ENCODE measurements at regions not wholly inside any gene's neighbourhood (a gene's known extent, or its start where the extent isn't known, plus 50 kb on each side); places are given as distances from the start of the nearest gene placed in this dataset.
"Not testable (repeated sequence)": the region's sequence is repeated elsewhere in the genome, so short reads cannot be mapped to it uniquely, and the experiment has no call there.

- H3K27ac ChIP-seq (ENCODE audit: low read length); H3K27me3 Mint-ChIP-seq (ENCODE audit: low read depth in 2 of 2); H3K4me3 Mint-ChIP-seq; H3K9me3 ChIP-seq (ENCODE audit: control insufficient read depth, insufficient read depth, low read length); H3K4me3 ChIP-seq (ENCODE audit: low read length); intact Hi-C loops (cut with micrococcal nuclease); H3K4me1 Mint-ChIP-seq; H3K27ac Mint-ChIP-seq; H3K27me3 ChIP-seq (ENCODE audit: control insufficient read depth, insufficient read depth, low read length); H3K9me3 Mint-ChIP-seq; DNase-seq; H3K36me3 Mint-ChIP-seq; ATAC-seq; H3K4me1 ChIP-seq (ENCODE audit: control insufficient read depth, insufficient read depth, low read length); H3K36me3 ChIP-seq (ENCODE audit: control insufficient read depth, insufficient read depth, low read length): not testable (repeated sequence)
- 63% methylated on average over 2 of the region's 9 CpGs for WGBS (ENCODE audit: insufficient coverage)
Observed at GRCh38 chr15:44817797-44818196, 81.5 kb downstream of the TRIM69 start.

- H3K4me3 Mint-ChIP-seq; H3K36me3 ChIP-seq (ENCODE audit: control insufficient read depth, insufficient read depth, low read length); intact Hi-C loops (cut with micrococcal nuclease); H3K9me3 Mint-ChIP-seq; H3K4me3 ChIP-seq (ENCODE audit: low read length); H3K27me3 Mint-ChIP-seq (ENCODE audit: low read depth in 2 of 2); H3K9me3 ChIP-seq (ENCODE audit: control insufficient read depth, insufficient read depth, low read length); ATAC-seq; H3K27ac Mint-ChIP-seq; DNase-seq; H3K27ac ChIP-seq (ENCODE audit: low read length); H3K4me1 Mint-ChIP-seq; H3K4me1 ChIP-seq (ENCODE audit: control insufficient read depth, insufficient read depth, low read length); H3K36me3 Mint-ChIP-seq; H3K27me3 ChIP-seq (ENCODE audit: control insufficient read depth, insufficient read depth, low read length): not testable (repeated sequence)
- WGBS (ENCODE audit: insufficient coverage): 92% methylated on average over 8 of the region's 9 CpGs
Observed at GRCh38 chr15:44819331-44819987, 83.1 kb downstream of the TRIM69 start.

- H3K36me3 Mint-ChIP-seq; H3K27me3 Mint-ChIP-seq (ENCODE audit: low read depth in 2 of 2); DNase-seq; H3K4me3 Mint-ChIP-seq; intact Hi-C loops (cut with micrococcal nuclease); H3K4me1 ChIP-seq (ENCODE audit: control insufficient read depth, insufficient read depth, low read length); ATAC-seq; H3K9me3 Mint-ChIP-seq; H3K4me1 Mint-ChIP-seq; H3K36me3 ChIP-seq (ENCODE audit: control insufficient read depth, insufficient read depth, low read length); H3K9me3 ChIP-seq (ENCODE audit: control insufficient read depth, insufficient read depth, low read length); H3K27me3 ChIP-seq (ENCODE audit: control insufficient read depth, insufficient read depth, low read length); H3K27ac Mint-ChIP-seq; H3K4me3 ChIP-seq (ENCODE audit: low read length); H3K27ac ChIP-seq (ENCODE audit: low read length): not testable (repeated sequence)
- WGBS (ENCODE audit: insufficient coverage): 100% methylated on average over 1 of the region's 5 CpGs
Observed at GRCh38 chr15:44820535-44820934, 84.2 kb downstream of the TRIM69 start.

GRCh38 chr15:44820967-44821366, 84.6 kb downstream of the TRIM69 start:
- H3K4me3 ChIP-seq (ENCODE audit: low read length); intact Hi-C loops (cut with micrococcal nuclease); ATAC-seq; H3K27me3 Mint-ChIP-seq (ENCODE audit: low read depth in 2 of 2); H3K9me3 ChIP-seq (ENCODE audit: control insufficient read depth, insufficient read depth, low read length); H3K27me3 ChIP-seq (ENCODE audit: control insufficient read depth, insufficient read depth, low read length); H3K4me1 ChIP-seq (ENCODE audit: control insufficient read depth, insufficient read depth, low read length); H3K4me3 Mint-ChIP-seq; H3K36me3 Mint-ChIP-seq; H3K9me3 Mint-ChIP-seq; H3K27ac Mint-ChIP-seq; H3K36me3 ChIP-seq (ENCODE audit: control insufficient read depth, insufficient read depth, low read length); DNase-seq; H3K4me1 Mint-ChIP-seq; H3K27ac ChIP-seq (ENCODE audit: low read length): not testable (repeated sequence)
- 90% methylated on average over 5 of the region's 5 CpGs for WGBS (ENCODE audit: insufficient coverage)

GRCh38 chr15:44824277-44825145, 88.2 kb downstream of the TRIM69 start:
- H3K4me3 ChIP-seq (ENCODE audit: low read length); H3K4me1 Mint-ChIP-seq; H3K9me3 Mint-ChIP-seq; H3K27me3 Mint-ChIP-seq (ENCODE audit: low read depth in 2 of 2); H3K4me1 ChIP-seq (ENCODE audit: control insufficient read depth, insufficient read depth, low read length); intact Hi-C loops (cut with micrococcal nuclease); H3K27ac Mint-ChIP-seq; H3K27me3 ChIP-seq (ENCODE audit: control insufficient read depth, insufficient read depth, low read length); H3K36me3 ChIP-seq (ENCODE audit: control insufficient read depth, insufficient read depth, low read length); H3K9me3 ChIP-seq (ENCODE audit: control insufficient read depth, insufficient read depth, low read length); H3K36me3 Mint-ChIP-seq; H3K4me3 Mint-ChIP-seq; ATAC-seq; H3K27ac ChIP-seq (ENCODE audit: low read length); DNase-seq: not testable (repeated sequence)
- WGBS (ENCODE audit: insufficient coverage): no CpG with 5 or more reads among the region's 9 CpGs

GRCh38 chr15:44826583-44826982, 90.3 kb downstream of the TRIM69 start:
- H3K4me3 Mint-ChIP-seq; H3K36me3 Mint-ChIP-seq; H3K9me3 Mint-ChIP-seq; H3K4me1 ChIP-seq (ENCODE audit: control insufficient read depth, insufficient read depth, low read length); H3K27me3 Mint-ChIP-seq (ENCODE audit: low read depth in 2 of 2); H3K4me1 Mint-ChIP-seq; H3K9me3 ChIP-seq (ENCODE audit: control insufficient read depth, insufficient read depth, low read length); H3K27me3 ChIP-seq (ENCODE audit: control insufficient read depth, insufficient read depth, low read length); H3K4me3 ChIP-seq (ENCODE audit: low read length); H3K27ac ChIP-seq (ENCODE audit: low read length); H3K36me3 ChIP-seq (ENCODE audit: control insufficient read depth, insufficient read depth, low read length); H3K27ac Mint-ChIP-seq; ATAC-seq; intact Hi-C loops (cut with micrococcal nuclease); DNase-seq: not testable (repeated sequence)
- WGBS (ENCODE audit: insufficient coverage): no CpG with 5 or more reads among the region's 1 CpG

GRCh38 chr15:44828229-44828914, 92.0 kb downstream of the TRIM69 start:
- H3K4me1 ChIP-seq (ENCODE audit: control insufficient read depth, insufficient read depth, low read length); H3K4me3 ChIP-seq (ENCODE audit: low read length); H3K36me3 Mint-ChIP-seq; H3K9me3 Mint-ChIP-seq; DNase-seq; H3K27me3 Mint-ChIP-seq (ENCODE audit: low read depth in 2 of 2); H3K27me3 ChIP-seq (ENCODE audit: control insufficient read depth, insufficient read depth, low read length); H3K36me3 ChIP-seq (ENCODE audit: control insufficient read depth, insufficient read depth, low read length); H3K9me3 ChIP-seq (ENCODE audit: control insufficient read depth, insufficient read depth, low read length); H3K27ac Mint-ChIP-seq; intact Hi-C loops (cut with micrococcal nuclease); ATAC-seq; H3K27ac ChIP-seq (ENCODE audit: low read length); H3K4me3 Mint-ChIP-seq; H3K4me1 Mint-ChIP-seq: not testable (repeated sequence)
- WGBS (ENCODE audit: insufficient coverage): 96% methylated on average over 11 of the region's 14 CpGs

Measured in natural killer cell (primary cell).